Head of caudate nucleus (tissue), 42 donors: ENCODE measurements at regions not wholly inside any gene's neighbourhood (a gene's known extent, or its start where the extent isn't known, plus 50 kb on each side); places are given as distances from the start of the nearest gene placed in this dataset.
"Not testable (repeated sequence)": the region's sequence is repeated elsewhere in the genome, so short reads cannot be mapped to it uniquely, and the experiment has no call there.

Source experiments
- DNase-seq, 42 donors: peaks; one replicate each; pipeline versions ENCODE4 v3.0.0 to v3.0.0-alpha.2; 2020 to 2021; ENCODE audit warnings: mixed read lengths in 7 of 42
- intact Hi-C: fragments of 100-400 bp; cut with DNase I; formaldehyde crosslinking; loops from one replicate; pipeline ENCODE4 v1.15.0; 2022

DNA sequence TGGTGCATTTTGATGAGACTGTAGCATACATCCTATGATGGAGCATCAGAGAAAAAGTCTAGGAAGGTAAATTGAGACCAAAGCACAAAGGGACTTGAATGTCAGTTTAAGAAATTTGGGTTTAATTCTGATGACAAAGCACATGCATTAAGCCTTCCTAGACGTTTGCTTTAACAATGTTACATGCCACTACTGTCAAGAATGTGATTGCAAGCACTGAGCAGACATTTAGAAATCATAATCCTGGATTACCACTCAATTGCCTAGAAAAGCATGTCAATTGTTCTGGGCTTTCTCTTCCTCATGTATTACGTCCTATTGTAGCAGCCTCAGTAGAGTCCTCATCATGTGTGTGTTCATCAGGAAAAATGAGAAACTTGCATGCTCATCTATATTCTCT, 117.1 kb downstream of the ZNF281 start:
- no peak for DNase-seq
- intact Hi-C loops, result no loop called here

DNA sequence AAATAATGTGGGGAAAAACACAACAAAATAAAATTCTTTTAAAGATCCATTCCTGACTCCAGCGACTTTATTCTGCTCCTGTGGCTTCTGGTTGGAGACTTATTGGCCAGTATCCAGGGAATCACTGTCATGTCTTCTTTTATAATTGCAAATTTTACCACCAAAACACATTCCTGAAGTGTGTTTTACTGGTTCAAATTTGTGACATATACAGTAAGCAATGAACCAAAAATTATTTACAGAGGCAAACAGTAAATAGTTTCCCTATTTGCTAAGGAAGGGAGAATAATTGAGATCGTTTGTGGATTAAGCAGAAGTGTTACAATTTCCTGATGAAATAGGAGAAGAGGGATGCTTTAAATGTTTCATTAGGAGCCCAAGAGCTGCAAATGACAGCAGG, 118.7 kb downstream of the ZNF281 start:
- DNase-seq, result no peak
- intact Hi-C loops, result no loop called here

DNA sequence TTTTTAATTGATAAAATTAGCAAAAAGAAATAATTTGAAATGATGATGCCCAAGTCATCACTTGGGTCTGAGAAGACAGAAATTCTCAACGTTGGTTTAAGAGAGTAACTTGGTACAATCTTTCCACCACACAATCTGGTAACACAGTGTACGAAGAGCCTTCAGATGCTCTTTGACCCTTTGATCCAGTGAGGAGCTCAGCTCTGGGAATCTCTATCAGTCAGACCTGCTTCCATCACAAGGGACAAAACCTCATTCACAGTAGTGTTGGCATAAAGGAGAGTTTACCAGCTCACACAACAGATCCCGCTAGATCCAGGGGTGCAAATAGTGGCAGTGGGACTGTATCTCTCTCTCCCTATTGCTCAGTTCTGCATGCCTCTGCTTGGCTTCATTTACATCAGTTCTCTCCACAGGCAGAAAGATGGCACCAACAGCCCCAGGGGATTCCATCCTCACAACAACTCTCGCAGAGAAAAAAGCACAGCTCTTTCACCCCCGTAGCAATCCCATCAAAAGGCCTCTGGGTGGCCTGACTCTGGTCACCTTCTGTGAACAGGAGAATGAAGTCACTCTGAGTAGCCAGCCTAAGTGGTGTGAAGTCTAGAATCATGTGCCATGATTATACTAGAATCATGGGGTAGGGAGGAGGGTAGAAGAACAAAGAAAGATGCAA, 119.7 kb downstream of the ZNF281 start:
- DNase-seq, result no peak
- intact Hi-C loops, result no loop called here

DNA sequence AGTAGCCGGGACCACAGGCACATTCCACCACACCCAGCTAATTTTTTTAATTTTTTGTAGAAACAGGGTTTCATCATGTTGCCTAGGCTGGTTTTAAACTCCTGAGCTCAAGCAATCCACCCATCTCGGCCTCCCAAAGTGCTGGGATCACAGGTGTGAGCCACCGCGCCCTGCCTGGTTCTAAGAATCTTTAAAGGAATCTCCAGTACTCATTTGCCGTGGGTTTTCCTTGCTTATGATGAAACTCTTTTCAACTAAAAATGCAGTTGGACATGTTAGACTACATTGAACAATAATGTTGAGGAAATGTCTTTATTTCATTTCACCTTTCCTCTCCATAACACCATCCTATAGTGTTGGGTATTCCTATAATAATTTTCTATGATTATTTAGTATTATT, 121.6 kb downstream of the ZNF281 start:
- intact Hi-C loops, result no loop called here
- DNase-seq, result no peak

GRCh38 chr1:200284236-200284635, 125.6 kb downstream of the ZNF281 start:
- DNase-seq, intact Hi-C loops: not testable (repeated sequence)

DNA sequence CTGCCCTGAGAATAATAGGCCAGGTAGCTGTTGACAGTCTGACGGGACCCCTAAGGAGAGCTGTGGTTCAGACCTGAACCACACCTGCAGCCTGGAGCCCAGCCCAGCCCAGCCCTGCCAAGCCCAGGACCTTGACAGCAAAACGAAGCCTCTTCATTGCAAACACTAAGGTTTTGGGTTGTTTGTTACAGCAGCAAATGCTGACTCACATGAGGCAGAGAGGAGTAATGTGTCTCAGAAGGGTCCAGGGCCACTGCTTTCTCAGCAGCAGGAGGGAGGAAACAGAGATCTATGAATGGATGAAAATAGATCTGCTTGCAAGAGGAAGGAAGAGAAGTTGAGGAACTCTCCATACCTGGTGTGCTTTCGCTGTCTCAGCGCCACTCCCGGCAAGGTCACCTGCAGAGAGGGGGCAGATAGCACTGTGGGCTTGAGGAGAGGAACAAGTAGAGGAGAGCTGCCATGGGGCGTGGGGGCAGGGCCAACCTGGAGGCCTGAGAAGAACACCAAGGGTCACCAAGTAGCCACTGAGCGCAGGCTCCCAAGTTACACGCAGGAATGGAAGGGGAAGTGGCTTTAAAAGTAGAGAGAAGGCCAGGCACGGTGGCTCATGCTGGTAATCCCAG, 127.2 kb downstream of the ZNF281 start:
- intact Hi-C loops, result no loop called here
- no peak for DNase-seq

DNA sequence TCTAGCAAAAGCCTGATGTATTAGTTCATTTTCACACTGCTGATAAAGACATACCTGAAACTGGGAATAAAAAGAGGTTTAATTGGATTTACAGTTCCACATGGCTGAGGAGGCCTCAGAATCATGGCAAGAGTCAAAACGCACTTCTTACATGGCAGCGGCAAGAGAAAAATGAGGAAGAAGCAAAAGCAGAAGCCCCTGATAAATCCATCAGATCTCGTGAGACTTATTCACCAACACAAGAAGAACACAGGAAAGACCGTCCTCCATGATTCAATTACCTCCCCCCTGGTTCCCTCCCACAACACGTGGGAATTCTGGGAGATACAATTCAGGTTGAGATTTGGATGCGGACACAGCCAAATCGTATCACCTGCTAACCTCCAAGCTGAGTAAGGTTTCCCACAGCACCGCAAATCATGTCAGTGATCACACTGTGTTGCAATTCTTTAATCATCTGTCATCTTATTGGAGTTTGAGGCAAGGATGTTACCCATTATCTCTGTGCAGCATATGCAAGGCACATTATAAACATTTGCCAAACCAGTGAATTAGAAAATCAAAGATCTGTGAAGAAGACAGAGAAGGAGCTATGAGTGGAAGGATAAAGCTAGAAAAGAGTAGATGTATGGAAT, 128.5 kb downstream of the ZNF281 start:
- peak in 1 of 42 donors; percentile 13 for DNase-seq
- intact Hi-C loops, result no loop called here

DNA sequence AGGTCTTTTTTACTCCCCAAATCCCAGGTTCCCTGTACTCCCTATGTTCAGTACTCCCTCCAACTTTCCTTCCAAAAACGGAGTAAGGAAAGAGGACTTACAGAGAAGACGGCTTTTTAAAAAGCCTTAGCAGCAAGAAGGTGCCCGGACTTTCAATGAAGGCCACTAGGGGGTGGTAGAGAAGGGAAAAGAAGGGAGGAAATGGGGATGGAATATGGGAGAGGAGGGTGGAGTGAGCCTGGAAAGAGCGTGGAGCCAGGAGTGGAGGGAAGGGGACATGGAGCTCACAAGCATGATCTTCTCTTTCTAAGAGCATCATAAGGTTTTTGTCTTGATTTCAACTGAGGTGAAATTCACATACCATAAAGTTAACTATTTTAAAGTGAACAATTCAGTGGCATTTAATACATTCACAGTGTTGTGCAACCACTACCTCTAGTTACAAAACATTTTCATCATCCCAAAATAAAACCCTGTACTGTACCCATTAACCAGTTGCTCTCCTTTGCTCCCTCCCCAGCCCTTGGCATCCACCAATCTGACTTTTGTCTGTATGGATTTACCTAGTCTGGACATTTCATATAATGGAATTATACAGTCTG, 129.9 kb downstream of the ZNF281 start:
- DNase-seq, result peak in 33 of 42 donors; percentile 14 to 86 (median 56)
- intact Hi-C loops, result loop anchor here (5.0 kb wide), 1 partner anchor 207 kb away; no protein-coding TSS in a partner anchor

- intact Hi-C loops, result loop anchor here (5.0 kb wide), 1 partner anchor 211 kb away; no protein-coding TSS in a partner anchor
- no peak for DNase-seq
Observed at GRCh38 chr1:200275816-200276453, 133.9 kb downstream of the ZNF281 start.

DNA sequence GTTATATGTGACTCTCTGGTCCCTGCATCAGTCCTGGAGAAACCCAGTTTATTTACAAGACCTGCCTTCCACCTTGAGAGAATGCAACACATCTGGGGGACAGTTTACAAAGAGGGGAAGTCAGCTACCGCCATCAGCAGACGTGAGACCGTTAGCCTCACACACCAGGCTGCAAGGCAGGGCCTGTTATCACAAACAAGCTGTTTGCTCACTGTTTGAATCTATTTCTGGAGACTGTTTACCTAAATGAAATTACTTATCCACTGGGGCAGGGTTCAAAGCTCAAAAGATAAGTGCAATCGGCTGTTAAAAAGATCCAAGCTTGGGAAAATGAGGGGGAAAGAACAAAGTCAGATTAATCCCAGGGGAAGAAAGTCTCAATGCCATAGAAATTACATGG, 134.4 kb downstream of the ZNF281 start:
- no peak for DNase-seq
- intact Hi-C loops, result loop anchor here (5.0 kb wide), 1 partner anchor 212 kb away; no protein-coding TSS in a partner anchor

- no peak for DNase-seq
- intact Hi-C loops, result no loop called here
Observed at GRCh38 chr1:200274116-200274515, 135.7 kb downstream of the ZNF281 start.

GRCh38 chr1:200272481-200273068, 137.3 kb downstream of the ZNF281 start:
- intact Hi-C loops, result no loop called here
- DNase-seq, result no peak

- intact Hi-C loops, result no loop called here
- DNase-seq, result no peak
Observed at GRCh38 chr1:200269256-200269655, 140.6 kb downstream of the ZNF281 start.

- intact Hi-C loops, result no loop called here
- DNase-seq, result no peak
Observed at GRCh38 chr1:200267937-200268336, 141.9 kb downstream of the ZNF281 start.

GRCh38 chr1:200267458-200267857, 142.4 kb downstream of the ZNF281 start:
- intact Hi-C loops, result no loop called here
- DNase-seq, result no peak

GRCh38 chr1:200266871-200267270, 143.0 kb downstream of the ZNF281 start:
- DNase-seq, result no peak
- intact Hi-C loops, result no loop called here

DNA sequence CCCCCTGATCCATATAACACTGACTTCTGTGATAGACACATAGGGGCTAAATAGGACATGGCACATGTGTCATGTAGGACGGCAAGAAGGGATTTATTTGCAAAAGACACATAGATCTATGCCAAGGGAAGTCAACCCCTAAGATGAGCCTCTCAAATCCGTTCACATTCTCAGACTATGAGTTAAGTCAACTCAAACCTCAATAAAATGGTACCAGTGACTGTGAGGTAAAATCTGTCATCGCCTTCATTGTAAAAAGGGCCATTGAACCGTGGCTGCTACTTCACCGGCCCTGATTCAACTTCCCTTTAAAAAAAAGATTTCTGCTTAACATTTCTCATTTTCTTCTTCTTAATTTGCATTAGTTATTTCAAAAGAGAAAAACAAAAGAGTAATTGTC, 144.0 kb downstream of the ZNF281 start:
- DNase-seq, result no peak
- intact Hi-C loops, result no loop called here

DNA sequence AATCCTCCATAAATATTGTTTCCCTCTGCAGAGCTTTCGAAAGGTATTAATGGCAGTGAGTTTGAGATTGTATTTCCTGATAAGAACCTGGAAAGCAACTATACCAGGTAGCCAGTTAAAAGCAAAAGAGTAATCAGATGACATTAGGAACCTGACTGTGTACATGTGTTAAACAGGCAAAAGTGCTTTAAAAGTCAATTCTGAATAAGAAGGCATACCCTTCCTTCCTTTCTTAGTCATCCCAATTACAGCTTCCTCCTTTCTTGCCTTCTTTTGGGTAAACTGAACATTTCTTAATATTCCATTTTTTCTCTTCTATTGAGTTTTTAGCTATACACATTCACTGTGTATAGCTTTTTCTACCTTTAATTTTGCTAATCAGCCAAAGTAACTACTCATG, 144.7 kb downstream of the ZNF281 start:
- intact Hi-C loops, result no loop called here
- no peak for DNase-seq

- DNase-seq, result no peak
- intact Hi-C loops, result no loop called here
Observed at GRCh38 chr1:200263203-200263602, 146.6 kb downstream of the ZNF281 start.
